Keratinocyte (primary cell): ENCODE measurements at regions not wholly inside any gene's neighbourhood (a gene's known extent, or its start where the extent isn't known, plus 50 kb on each side); places are given as distances from the start of the nearest gene placed in this dataset.

Source experiments
- EZH2 ChIP-seq: IDR thresholded peaks from one replicate; pipeline ENCODE4 v1.6.1; 2012; ENCODE audit warnings: inconsistent platforms, mild to moderate bottlenecking, low read length, moderate library complexity
- TF ChIP-seq, protein P1 (sequence below), 3 experiments: IDR thresholded peaks in 1 of 3; conservative IDR thresholded peaks in 1 of 3; optimal IDR thresholded peaks in 1 of 3; 2 replicates in 2 of 3; 3 replicates in 1 of 3; pipeline versions ENCODE3 to v1.5.1; 2011; ENCODE audit warnings: low read length in 3 of 3, mild to moderate bottlenecking in 3 of 3, moderate library complexity in 2 of 3, control low read depth in 1 of 3, inconsistent platforms in 1 of 3; ENCODE audit not compliant: insufficient read depth in 2 of 3; ENCODE audit errors: extremely low read depth in 1 of 3

- TF ChIP-seq EZH2: no peak
- TF ChIP-seq, protein P1, sequence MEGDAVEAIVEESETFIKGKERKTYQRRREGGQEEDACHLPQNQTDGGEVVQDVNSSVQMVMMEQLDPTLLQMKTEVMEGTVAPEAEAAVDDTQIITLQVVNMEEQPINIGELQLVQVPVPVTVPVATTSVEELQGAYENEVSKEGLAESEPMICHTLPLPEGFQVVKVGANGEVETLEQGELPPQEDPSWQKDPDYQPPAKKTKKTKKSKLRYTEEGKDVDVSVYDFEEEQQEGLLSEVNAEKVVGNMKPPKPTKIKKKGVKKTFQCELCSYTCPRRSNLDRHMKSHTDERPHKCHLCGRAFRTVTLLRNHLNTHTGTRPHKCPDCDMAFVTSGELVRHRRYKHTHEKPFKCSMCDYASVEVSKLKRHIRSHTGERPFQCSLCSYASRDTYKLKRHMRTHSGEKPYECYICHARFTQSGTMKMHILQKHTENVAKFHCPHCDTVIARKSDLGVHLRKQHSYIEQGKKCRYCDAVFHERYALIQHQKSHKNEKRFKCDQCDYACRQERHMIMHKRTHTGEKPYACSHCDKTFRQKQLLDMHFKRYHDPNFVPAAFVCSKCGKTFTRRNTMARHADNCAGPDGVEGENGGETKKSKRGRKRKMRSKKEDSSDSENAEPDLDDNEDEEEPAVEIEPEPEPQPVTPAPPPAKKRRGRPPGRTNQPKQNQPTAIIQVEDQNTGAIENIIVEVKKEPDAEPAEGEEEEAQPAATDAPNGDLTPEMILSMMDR (optimal IDR thresholded peaks at IDR 0.05 in 1 of 3, IDR thresholded peaks at IDR 0.05 in 1 of 3, conservative IDR thresholded peaks at IDR 0.05 in 1 of 3; ENCODE audit: extremely low read depth in 1 of 3, insufficient read depth in 2 of 3, low read length in 3 of 3): no peak
These were observed 225.6 kb downstream of the MAP2K6 start for GRCh38 chr17:69640073-69640472.
